Caco-2 (cell line): ENCODE measurements at regions not wholly inside any gene's neighbourhood (a gene's known extent, or its start where the extent isn't known, plus 50 kb on each side); places are given as distances from the start of the nearest gene placed in this dataset.

Source experiments
- BruUV-seq: library from RNA; stranded (reverse); fragments of 400-500 nt; replicated peaks from 2 replicates; lab custom pipeline; 2021; lab: Mats Ljungman, UMichigan
- CTCF ChIA-PET: fragments of 300-600 bp; sonication (Branson Sonifier 250); formaldehyde crosslinking; loops from one replicate; lab custom pipeline; 2022; ENCODE audit warnings: antibody characterized with exemption; lab: Charles Lee
- POLR2A ChIA-PET: fragments of 300-600 bp; sonication (Branson Sonifier 250); formaldehyde crosslinking; loops from one replicate; lab custom pipeline; 2022; ENCODE audit warnings: antibody characterized with exemption; lab: Charles Lee
- DNase-seq, 2 experiments: peaks; one replicate each; pipeline versions ENCODE4 v3.0.0 to v3.0.0-alpha.2; 2020 to 2022
- H3K27me3 ChIP-seq: replicated peaks from 2 replicates; pipeline ENCODE4 v1.6.0; 2011; ENCODE audit warnings: low read length; ENCODE audit not compliant: control insufficient read depth, insufficient read depth
- H3K36me3 ChIP-seq: 2 replicates; pipeline ENCODE4 v1.5.1; 2011; ENCODE audit warnings: low read length; ENCODE audit not compliant: control insufficient read depth, insufficient read depth
- H3K4me1 ChIP-seq: fragments of 250-450 bp; sonication (Bioruptor Pico); 2 replicates; pipeline ENCODE4 v1.5.1; 2020; ENCODE audit warnings: mild to moderate bottlenecking
- H3K4me3 ChIP-seq: 2 replicates; pipeline ENCODE4 v1.5.1; 2011; ENCODE audit warnings: low read depth, mild to moderate bottlenecking, control low read depth, low read length
- H3K9me3 ChIP-seq: fragments of 250-450 bp; sonication (Bioruptor Pico); 2 replicates; pipeline ENCODE4 v1.5.1; 2020; ENCODE audit warnings: mild to moderate bottlenecking, moderate library complexity
- H3K27ac Mint-ChIP-seq: one replicate; pipeline ENCODE4 v1.8.0; 2022; ENCODE audit warnings: mixed read lengths; ENCODE audit not compliant: unreplicated experiment
- H3K27me3 Mint-ChIP-seq: one replicate; pipeline ENCODE4 v1.8.0; 2022; ENCODE audit warnings: mixed read lengths; ENCODE audit not compliant: insufficient read depth, unreplicated experiment
- H3K36me3 Mint-ChIP-seq: one replicate; pipeline ENCODE4 v1.8.0; 2022; ENCODE audit warnings: mild to moderate bottlenecking, mixed read lengths; ENCODE audit not compliant: insufficient read depth, unreplicated experiment
- H3K4me1 Mint-ChIP-seq: one replicate; pipeline ENCODE4 v1.8.0; 2022; ENCODE audit warnings: low read depth, mixed read lengths; ENCODE audit not compliant: unreplicated experiment
- H3K4me3 Mint-ChIP-seq: one replicate; pipeline ENCODE4 v1.8.0; 2022; ENCODE audit warnings: mild to moderate bottlenecking, moderate library complexity, mixed read lengths; ENCODE audit not compliant: unreplicated experiment
- H3K9me3 Mint-ChIP-seq: one replicate; pipeline ENCODE4 v1.8.0; 2022; ENCODE audit warnings: mixed read lengths; ENCODE audit not compliant: unreplicated experiment
- CTCF ChIP-seq, 2 experiments: fragments of 200-600 bp in 1 of 2; IDR thresholded peaks; 1 replicate in 1 of 2; 2 replicates in 1 of 2; pipeline versions ENCODE4 v1.5.1 to v1.8.0; 2011 to 2022; ENCODE audit warnings: antibody characterized with exemption in 1 of 2, control low read depth in 1 of 2, inconsistent platforms in 1 of 2, low read depth in 1 of 2, low read length in 1 of 2, mild to moderate bottlenecking in 1 of 2, moderate library complexity in 1 of 2; ENCODE audit not compliant: insufficient read depth in 1 of 2, severe bottlenecking in 1 of 2, unreplicated experiment in 1 of 2
- intact Hi-C: fragments of 100-400 bp; cut with micrococcal nuclease; formaldehyde crosslinking; loops from one replicate; pipeline ENCODE4 v1.10.0; 2022; ENCODE audit not compliant: unreplicated experiment

DNA sequence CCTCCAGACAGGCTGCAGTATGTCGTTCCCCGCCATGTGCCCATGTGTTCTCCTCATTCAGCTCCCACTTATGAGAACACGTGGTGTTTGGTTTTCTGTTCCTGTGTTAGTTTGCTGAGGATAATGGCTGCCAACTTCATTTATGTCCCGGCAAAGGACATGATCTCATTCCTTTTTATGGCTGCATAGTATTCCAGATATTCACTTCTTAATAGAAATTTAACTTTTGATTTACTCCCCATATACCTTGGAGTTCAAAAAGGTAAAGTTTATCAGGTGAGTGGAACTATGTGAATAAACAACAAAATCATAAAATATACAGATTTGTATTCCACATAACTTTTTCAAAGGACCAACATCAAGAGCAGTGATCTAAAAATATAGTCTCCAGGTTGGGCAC lies 372.6 kb downstream of the STK39 start:
- no peak overlapping the region for H3K4me3 Mint-ChIP-seq
- no peaks in the 10 kb centered on the region for H3K9me3 ChIP-seq
- no peaks in the 10 kb centered on the region for H3K36me3 ChIP-seq
- intact Hi-C loops = no loop called here
- H3K27ac Mint-ChIP-seq = no peak overlapping the region
- H3K36me3 Mint-ChIP-seq = no peaks in the 10 kb centered on the region
- no peaks in the 10 kb centered on the region for H3K4me1 ChIP-seq
- no peaks in the 10 kb centered on the region for H3K27me3 ChIP-seq
- POLR2A ChIA-PET = no interaction called here
- BruUV-seq = no TSS peak
- no peak overlapping the region for H3K4me3 ChIP-seq
- H3K9me3 Mint-ChIP-seq = no peaks in the 10 kb centered on the region
- no peak for TF ChIP-seq CTCF (IDR thresholded peaks at IDR 0.05; ENCODE audit: insufficient read depth in 1 of 2, low read depth in 1 of 2, low read length in 1 of 2, severe bottlenecking in 1 of 2, unreplicated experiment in 1 of 2)
- CTCF ChIA-PET = no interaction called here
- no peak for DNase-seq
- H3K27me3 Mint-ChIP-seq = no peaks in the 10 kb centered on the region
- no peaks in the 10 kb centered on the region for H3K4me1 Mint-ChIP-seq

GRCh38 chr2:167871286-167871685 lies 376.1 kb downstream of the STK39 start:
- no peak overlapping the region for H3K4me3 Mint-ChIP-seq
- no peak overlapping the region for H3K4me3 ChIP-seq
- no peaks in the 10 kb centered on the region for H3K36me3 ChIP-seq
- no peak for DNase-seq
- no peak overlapping the region for H3K27ac Mint-ChIP-seq
- H3K4me1 ChIP-seq = no peaks in the 10 kb centered on the region
- POLR2A ChIA-PET = no interaction called here
- peaks cover 5% of the 10 kb centered on the region for H3K9me3 Mint-ChIP-seq
- intact Hi-C loops = no loop called here
- peaks cover 3% of the 10 kb centered on the region for H3K27me3 Mint-ChIP-seq
- BruUV-seq = no TSS peak
- no peaks in the 10 kb centered on the region for H3K9me3 ChIP-seq
- CTCF ChIA-PET = no interaction called here
- H3K36me3 Mint-ChIP-seq = no peaks in the 10 kb centered on the region
- H3K27me3 ChIP-seq = no peaks in the 10 kb centered on the region
- no peaks in the 10 kb centered on the region for H3K4me1 Mint-ChIP-seq
- TF ChIP-seq CTCF (IDR thresholded peaks at IDR 0.05; ENCODE audit: insufficient read depth in 1 of 2, low read depth in 1 of 2, low read length in 1 of 2, severe bottlenecking in 1 of 2, unreplicated experiment in 1 of 2) = no peak

- Histone ChIP-seq H3K27me3 (no peaks in the 10 kb centered on the region), H3K4me1 (no peaks in the 10 kb centered on the region), H3K36me3 (no peaks in the 10 kb centered on the region), H3K4me3 (no peak overlapping the region), H3K9me3 (no peaks in the 10 kb centered on the region)
- no TSS peak for BruUV-seq
- Mint-ChIP-seq H3K4me3 (no peak overlapping the region), H3K36me3 (no peaks in the 10 kb centered on the region), H3K9me3 (peaks cover 14% of the 10 kb centered on the region), H3K4me1 (no peaks in the 10 kb centered on the region), H3K27ac (no peak overlapping the region), H3K27me3 (peaks cover 4% of the 10 kb centered on the region)
- intact Hi-C loops = loop anchor here (5.0 kb wide), 1 partner anchor 248 kb away; no protein-coding TSS in a partner anchor
- POLR2A ChIA-PET = no interaction called here
- CTCF ChIA-PET = no interaction called here
- no peak for TF ChIP-seq CTCF (IDR thresholded peaks at IDR 0.05; ENCODE audit: insufficient read depth in 1 of 2, low read depth in 1 of 2, low read length in 1 of 2, severe bottlenecking in 1 of 2, unreplicated experiment in 1 of 2)
- DNase-seq = no peak
Observed at GRCh38 chr2:167869200-167869599, 378.2 kb downstream of the STK39 start.
